DND-41 (cell line): ENCODE measurements at regions not wholly inside any gene's neighbourhood (a gene's known extent, or its start where the extent isn't known, plus 50 kb on each side); places are given as distances from the start of the nearest gene placed in this dataset.

Experiments
- ATAC-seq: fragments of 200-7000 bp; cut with Tn5 transposase; 3 replicates; pipeline ENCODE4 v1.9.1; 2021; ENCODE audit warnings: low read depth; ENCODE audit not compliant: insufficient read depth
- DNase-seq: peaks from one replicate; pipeline ENCODE4 v3.0.0-alpha.2; 2020
- H2AFZ ChIP-seq: 2 replicates; pipeline ENCODE4 v1.6.0; 2012; ENCODE audit warnings: low read depth, low read length
- H3K27ac ChIP-seq: 2 replicates; pipeline ENCODE4 v1.5.1; 2012; ENCODE audit warnings: low read length, inconsistent platforms
- H3K27me3 ChIP-seq: fragments of 200-600 bp; sonication (generic); 2 replicates; pipeline ENCODE4 v1.6.0; 2012; ENCODE audit warnings: low read length, mild to moderate bottlenecking, inconsistent platforms; ENCODE audit not compliant: insufficient read depth, poor library complexity
- H3K36me3 ChIP-seq: 2 replicates; pipeline ENCODE4 v1.5.1; 2012; ENCODE audit warnings: low read length, inconsistent platforms; ENCODE audit not compliant: insufficient read depth
- H3K4me1 ChIP-seq: 2 replicates; pipeline ENCODE4 v1.5.1; 2012; ENCODE audit warnings: mild to moderate bottlenecking, low read length; ENCODE audit not compliant: insufficient read depth
- H3K4me2 ChIP-seq: 2 replicates; pipeline ENCODE4 v1.6.0; 2012; ENCODE audit warnings: mild to moderate bottlenecking, moderate library complexity, low read length, inconsistent platforms; ENCODE audit not compliant: insufficient read depth
- H3K4me3 ChIP-seq, 2 experiments: fragments of 200-600 bp in 1 of 2; shearing (Covaris generic) in 1 of 2; 2 replicates each; pipeline ENCODE4 v1.5.1; 2012 to 2016; ENCODE audit warnings: inconsistent platforms in 2 of 2, low read length in 2 of 2, mild to moderate bottlenecking in 2 of 2, low read depth in 1 of 2, moderate library complexity in 1 of 2
- H3K79me2 ChIP-seq: 2 replicates; pipeline ENCODE4 v1.6.0; 2012; ENCODE audit warnings: low read length, inconsistent platforms; ENCODE audit not compliant: insufficient read depth
- H3K9ac ChIP-seq: 2 replicates; pipeline ENCODE4 v1.6.0; 2012; ENCODE audit warnings: low read depth, mild to moderate bottlenecking, inconsistent platforms, low read length, moderate library complexity
- H3K9me3 ChIP-seq: 2 replicates; pipeline ENCODE4 v1.5.1; 2012; ENCODE audit warnings: low read length, moderate library complexity, mild to moderate bottlenecking, inconsistent platforms; ENCODE audit not compliant: insufficient read depth, severe bottlenecking
- H4K20me1 ChIP-seq: 2 replicates; pipeline ENCODE4 v1.6.0; 2012; ENCODE audit warnings: low read length; ENCODE audit not compliant: insufficient read depth
- EZH2 ChIP-seq: IDR thresholded peaks from 3 replicates; pipeline ENCODE4 v1.6.1; 2012; ENCODE audit warnings: borderline replicate concordance, low read depth, mild to moderate bottlenecking, moderate library complexity, low read length, inconsistent platforms; ENCODE audit not compliant: severe bottlenecking
- TF ChIP-seq, protein P1 (sequence below): IDR thresholded peaks from 2 replicates; pipeline ENCODE4 v1.5.1; 2012; ENCODE audit warnings: borderline replicate concordance, low read length, moderate library complexity, mild to moderate bottlenecking; ENCODE audit not compliant: poor library complexity, severe bottlenecking; ENCODE audit errors: extremely low read depth

DNA sequence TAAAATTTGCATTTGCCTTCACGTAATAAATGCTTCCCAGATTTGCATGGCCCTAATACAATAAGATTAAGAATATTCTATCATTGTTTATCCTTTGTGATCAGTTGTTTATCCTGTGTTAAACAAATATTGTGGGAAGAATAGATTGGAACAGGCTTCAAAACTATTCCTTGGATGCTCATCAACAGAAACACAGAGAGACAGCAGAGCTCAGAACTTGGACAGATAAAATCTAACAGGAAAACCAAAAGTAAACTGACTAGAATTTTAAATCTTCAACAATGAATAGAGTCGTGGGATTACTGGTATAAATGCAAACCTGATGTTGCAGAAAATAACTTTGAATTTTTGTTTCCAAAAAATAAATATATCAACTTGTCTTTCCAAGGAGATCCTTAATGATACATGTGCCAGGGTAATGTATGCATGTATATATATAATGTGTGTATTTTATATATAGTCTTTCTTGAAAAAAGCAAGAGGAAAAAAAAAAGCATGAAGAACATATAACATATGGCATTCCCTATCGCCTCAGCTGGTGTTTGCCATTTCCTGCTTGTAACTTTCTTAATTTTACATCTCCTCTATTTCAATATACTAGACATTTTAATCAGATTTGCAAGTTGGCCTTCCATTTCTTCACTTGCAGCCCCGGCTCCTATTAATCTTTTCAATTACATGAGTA, 59.9 kb upstream of the TANK start:
- peak overlapping the region; percentile 10 for H3K4me2 ChIP-seq
- peak; percentile 58; the same call in 2 of the 3 replicates for ATAC-seq
- H3K9me3 ChIP-seq: no peaks in the 10 kb centered on the region
- H3K79me2 ChIP-seq: no peaks in the 10 kb centered on the region
- no peaks in the 10 kb centered on the region for H3K27me3 ChIP-seq
- H3K27ac ChIP-seq: peak overlapping the region; percentile 17; the same call in 1 of the 2 replicates
- no peak overlapping the region for H3K4me3 ChIP-seq
- no peaks in the 10 kb centered on the region for H4K20me1 ChIP-seq
- DNase-seq: no peak
- H3K9ac ChIP-seq: no peak overlapping the region
- no peak overlapping the region for H2AFZ ChIP-seq
- no peak for TF ChIP-seq EZH2
- TF ChIP-seq, protein P1, sequence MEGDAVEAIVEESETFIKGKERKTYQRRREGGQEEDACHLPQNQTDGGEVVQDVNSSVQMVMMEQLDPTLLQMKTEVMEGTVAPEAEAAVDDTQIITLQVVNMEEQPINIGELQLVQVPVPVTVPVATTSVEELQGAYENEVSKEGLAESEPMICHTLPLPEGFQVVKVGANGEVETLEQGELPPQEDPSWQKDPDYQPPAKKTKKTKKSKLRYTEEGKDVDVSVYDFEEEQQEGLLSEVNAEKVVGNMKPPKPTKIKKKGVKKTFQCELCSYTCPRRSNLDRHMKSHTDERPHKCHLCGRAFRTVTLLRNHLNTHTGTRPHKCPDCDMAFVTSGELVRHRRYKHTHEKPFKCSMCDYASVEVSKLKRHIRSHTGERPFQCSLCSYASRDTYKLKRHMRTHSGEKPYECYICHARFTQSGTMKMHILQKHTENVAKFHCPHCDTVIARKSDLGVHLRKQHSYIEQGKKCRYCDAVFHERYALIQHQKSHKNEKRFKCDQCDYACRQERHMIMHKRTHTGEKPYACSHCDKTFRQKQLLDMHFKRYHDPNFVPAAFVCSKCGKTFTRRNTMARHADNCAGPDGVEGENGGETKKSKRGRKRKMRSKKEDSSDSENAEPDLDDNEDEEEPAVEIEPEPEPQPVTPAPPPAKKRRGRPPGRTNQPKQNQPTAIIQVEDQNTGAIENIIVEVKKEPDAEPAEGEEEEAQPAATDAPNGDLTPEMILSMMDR: no peak
- no peaks in the 10 kb centered on the region for H3K36me3 ChIP-seq
- peaks cover 29% of the 10 kb centered on the region for H3K4me1 ChIP-seq

DNA sequence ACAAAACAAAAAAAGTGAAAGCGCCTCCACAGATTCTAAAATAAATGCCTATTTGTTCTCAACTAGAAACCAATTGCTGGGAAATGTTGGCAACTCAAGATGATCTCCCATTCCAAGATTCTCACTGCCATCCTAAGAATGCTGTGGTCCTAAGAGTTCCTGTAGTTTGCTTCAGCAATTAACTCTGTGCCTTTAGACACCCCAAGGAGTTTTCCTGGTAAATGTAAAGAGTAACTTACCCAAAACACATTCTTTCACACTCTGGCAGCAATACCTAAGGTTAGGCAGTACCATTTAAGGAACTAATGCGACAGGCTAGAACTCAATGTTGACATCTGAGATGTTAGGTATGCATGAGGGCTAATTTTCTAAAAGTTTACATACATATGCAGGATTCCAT, 58.8 kb upstream of the TANK start:
- ATAC-seq: no peak
- H3K36me3 ChIP-seq: no peaks in the 10 kb centered on the region
- no peaks in the 10 kb centered on the region for H3K9me3 ChIP-seq
- peaks cover 27% of the 10 kb centered on the region for H3K4me1 ChIP-seq
- no peak for DNase-seq
- TF ChIP-seq, protein P1: no peak
- no peak for TF ChIP-seq EZH2
- H3K4me2 ChIP-seq: no peak overlapping the region
- no peaks in the 10 kb centered on the region for H3K27me3 ChIP-seq
- no peaks in the 10 kb centered on the region for H3K79me2 ChIP-seq
- H3K9ac ChIP-seq: no peak overlapping the region
- peak overlapping the region; percentile 56 for H2AFZ ChIP-seq
- no peaks in the 10 kb centered on the region for H4K20me1 ChIP-seq
- H3K4me3 ChIP-seq: no peak overlapping the region
- peak overlapping the region; percentile 64 for H3K27ac ChIP-seq

DNA sequence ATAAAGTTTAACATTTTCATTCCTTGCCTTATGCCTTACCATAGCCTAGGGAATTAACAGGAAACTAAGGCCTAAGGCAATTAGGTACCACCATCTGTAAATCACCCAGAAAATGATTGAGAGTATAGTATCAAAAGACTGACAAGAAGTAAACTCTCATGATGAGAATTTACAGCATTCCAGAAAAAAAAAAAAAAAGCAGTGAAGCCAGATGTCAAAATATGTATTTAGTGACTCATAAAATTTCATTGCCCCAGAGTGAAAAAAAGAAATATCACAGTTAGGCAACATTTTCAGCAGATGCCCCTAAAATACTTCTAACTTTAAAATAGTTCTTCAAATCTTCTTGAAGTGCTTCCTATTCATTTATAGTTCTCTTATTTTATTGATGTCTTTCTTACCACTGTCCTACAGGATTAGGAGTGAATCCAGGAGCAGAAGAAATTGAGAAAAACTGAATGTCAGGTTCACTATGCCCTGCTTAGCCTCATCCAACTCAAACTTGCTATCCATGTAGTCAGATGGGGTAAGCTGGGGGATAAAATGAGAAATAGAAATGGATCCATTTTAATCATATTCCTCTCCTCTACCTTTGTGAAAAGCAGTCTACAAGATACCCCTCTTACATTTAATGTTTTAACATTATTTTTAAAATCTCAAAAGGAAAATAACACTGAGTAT, 57.3 kb upstream of the TANK start:
- no peak for TF ChIP-seq EZH2
- TF ChIP-seq, protein P1: no peak
- H3K27me3 ChIP-seq: no peaks in the 10 kb centered on the region
- no peaks in the 10 kb centered on the region for H4K20me1 ChIP-seq
- DNase-seq (no peak), ATAC-seq (no peak)
- H3K4me2 ChIP-seq: no peak overlapping the region
- H3K9ac ChIP-seq: no peak overlapping the region
- H3K27ac ChIP-seq: no peak overlapping the region
- no peaks in the 10 kb centered on the region for H3K9me3 ChIP-seq
- no peaks in the 10 kb centered on the region for H3K36me3 ChIP-seq
- no peak overlapping the region for H2AFZ ChIP-seq
- H3K4me3 ChIP-seq: no peak overlapping the region
- H3K79me2 ChIP-seq: no peaks in the 10 kb centered on the region
- H3K4me1 ChIP-seq: peaks cover 27% of the 10 kb centered on the region
